ENCODE measurements at regions not wholly inside any gene's neighbourhood (a gene's known extent, or its start where the extent isn't known, plus 50 kb on each side); places are given as distances from the start of the nearest gene placed in this dataset.

- no peak overlapping the region for H3K4me3 ChIP-seq (ENCODE audit: control insufficient read depth in 2 of 3, extremely low read depth in 1 of 3, insufficient read depth in 2 of 3, low read depth in 1 of 3, low read length in 3 of 3)
- H3K4me1 ChIP-seq (ENCODE audit: control insufficient read depth, extremely low read depth, insufficient read depth, low read length): no peaks in the 10 kb centered on the region
- dilution Hi-C loops (cut with MboI; ENCODE audit: extremely low pct_ligation_motif_present, low sequenced_read_pairs): no loop called here
- H3K79me2 ChIP-seq (ENCODE audit: control insufficient read depth, insufficient read depth, low read length): no peaks in the 10 kb centered on the region
- DNase-seq (ENCODE audit: low read depth, low spot score): no peak
- H3K9ac ChIP-seq (ENCODE audit: control insufficient read depth, extremely low read depth, insufficient read depth, low read length): no peak overlapping the region
- FAIRE-seq: no peak
- H3K9me1 ChIP-seq (ENCODE audit: control insufficient read depth, extremely low read depth, insufficient read depth, low read length): no peaks in the 10 kb centered on the region
- H3K36me3 ChIP-seq (ENCODE audit: control insufficient read depth in 2 of 2, extremely low read depth in 1 of 2, insufficient read depth in 2 of 2, low read length in 2 of 2): no peaks in the 10 kb centered on the region
- no peaks in the 10 kb centered on the region for H3K9me3 ChIP-seq (ENCODE audit: control insufficient read depth, low read depth, low read length)
- H3K27me3 ChIP-seq (ENCODE audit: control insufficient read depth, extremely low read depth, insufficient read depth, low read length): no peaks in the 10 kb centered on the region
- no peak for TF ChIP-seq CTCF (optimal IDR thresholded peaks at IDR 0.05 in 1 of 3, IDR thresholded peaks at IDR 0.05 in 1 of 3, conservative IDR thresholded peaks at IDR 0.05 in 1 of 3; ENCODE audit: extremely low read depth in 1 of 3, insufficient read depth in 2 of 3, low read length in 3 of 3)
- no peak for TF ChIP-seq EZH2 (IDR thresholded peaks at IDR 0.05; ENCODE audit: low read length)
- H3K27ac ChIP-seq (ENCODE audit: control insufficient read depth, insufficient read depth, low read length): no peak overlapping the region
- no peaks in the 10 kb centered on the region for H4K20me1 ChIP-seq (ENCODE audit: control insufficient read depth, extremely low read depth, insufficient read depth, low read length)
- H3K4me2 ChIP-seq (ENCODE audit: control insufficient read depth, extremely low read depth, insufficient read depth, low read depth, low read length): no peak overlapping the region
- no peak overlapping the region for H2AFZ ChIP-seq (ENCODE audit: control insufficient read depth, low read length)
Observed at GRCh38 chr9:88189371-88189770, 51.1 kb upstream of the SPATA31C2 start.

All from keratinocyte (primary cell).